HG03039 (cell line): ENCODE measurements at regions not wholly inside any gene's neighbourhood (a gene's known extent, or its start where the extent isn't known, plus 50 kb on each side); places are given as distances from the start of the nearest gene placed in this dataset.
"Not testable (repeated sequence)": the region's sequence is repeated elsewhere in the genome, so short reads cannot be mapped to it uniquely, and the experiment has no call there.

ENCODE experiments used
- ATAC-seq: cut with Tn5 transposase; IDR thresholded peaks from one replicate; pipeline ENCODE4 v1.9.1; 2021; ENCODE audit warnings: mild to moderate bottlenecking, moderate library complexity; ENCODE audit not compliant: unreplicated experiment

DNA sequence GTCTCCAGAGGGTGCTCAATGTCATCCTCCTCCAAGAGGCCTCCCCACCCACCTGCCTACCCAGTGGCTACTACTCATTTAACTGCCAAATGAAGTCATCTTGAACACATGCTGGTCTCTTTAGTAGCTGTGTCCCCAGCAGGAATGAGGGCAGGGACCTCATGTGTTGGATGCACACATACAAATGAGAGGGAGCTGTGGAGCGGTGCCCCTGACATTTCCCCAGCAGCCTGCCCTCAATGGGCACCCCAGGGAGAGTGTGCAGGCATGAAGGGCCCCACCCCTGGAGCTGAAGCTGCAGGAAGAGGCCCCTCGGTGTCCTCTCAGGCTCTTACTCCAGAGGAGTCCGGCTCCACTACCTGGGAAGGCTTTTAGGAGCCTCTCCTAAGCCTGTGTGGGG is 1322.7 kb downstream of the UQCRFS1 start:
- ATAC-seq: no peak

DNA sequence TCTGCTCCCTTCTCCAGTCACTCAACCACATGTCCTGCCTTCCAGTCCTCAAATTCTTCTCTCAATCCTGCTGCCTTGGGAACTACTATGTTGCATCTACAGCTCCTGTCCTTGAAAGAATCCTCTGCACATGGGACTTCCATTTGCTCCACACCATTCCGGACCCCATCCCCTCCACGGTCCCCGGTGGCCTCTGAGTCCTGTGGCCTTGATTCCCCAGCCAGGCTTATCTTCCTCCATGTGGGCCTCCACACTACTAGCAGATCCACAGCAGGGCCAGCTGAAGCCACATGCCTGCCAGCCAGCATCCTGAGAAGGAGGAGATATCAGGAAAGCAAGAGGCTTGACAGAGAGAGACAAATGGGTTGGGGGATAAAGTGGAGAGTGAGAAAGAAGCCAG is 1323.8 kb downstream of the UQCRFS1 start:
- ATAC-seq: no peak

DNA sequence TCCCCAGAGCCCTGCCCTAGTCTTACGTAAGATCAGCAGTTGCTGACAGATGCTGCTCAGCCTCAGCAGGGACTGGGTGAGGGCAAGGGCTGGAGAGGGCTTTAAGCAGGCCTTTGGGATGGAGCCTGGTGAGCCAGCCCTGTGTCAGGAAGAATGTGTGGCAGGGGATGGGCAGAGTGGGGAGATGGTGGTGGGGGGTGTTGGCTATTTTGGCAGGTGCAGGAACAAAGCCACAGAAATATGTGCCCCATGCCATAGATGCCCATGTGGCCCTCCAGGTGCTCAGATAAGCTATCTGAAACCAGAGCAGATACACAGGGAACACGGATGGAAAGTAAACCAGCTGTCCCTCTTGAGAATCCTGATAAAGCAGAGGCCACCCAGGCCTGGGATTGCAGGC is 1325.0 kb downstream of the UQCRFS1 start:
- ATAC-seq: no peak

DNA sequence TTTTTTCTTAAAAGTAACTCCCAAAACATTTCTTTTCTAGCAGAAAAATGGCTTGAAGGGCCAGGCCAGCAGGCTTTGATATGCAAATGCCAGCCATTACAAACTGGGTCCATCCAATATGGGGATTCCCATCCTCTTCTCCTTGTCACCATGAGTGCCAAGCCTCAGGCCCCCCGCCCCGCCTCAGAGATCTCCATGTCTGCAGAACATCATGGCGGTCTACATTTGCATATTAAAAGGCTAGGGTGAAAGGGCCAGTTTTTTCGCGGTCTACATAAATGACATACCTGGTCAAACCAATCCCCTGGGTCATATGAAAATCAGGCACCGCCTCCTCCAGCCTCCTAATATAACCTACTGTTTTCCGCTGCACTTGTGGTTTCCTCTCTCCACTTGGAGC is 1327.6 kb downstream of the UQCRFS1 start:
- ATAC-seq: no peak

DNA sequence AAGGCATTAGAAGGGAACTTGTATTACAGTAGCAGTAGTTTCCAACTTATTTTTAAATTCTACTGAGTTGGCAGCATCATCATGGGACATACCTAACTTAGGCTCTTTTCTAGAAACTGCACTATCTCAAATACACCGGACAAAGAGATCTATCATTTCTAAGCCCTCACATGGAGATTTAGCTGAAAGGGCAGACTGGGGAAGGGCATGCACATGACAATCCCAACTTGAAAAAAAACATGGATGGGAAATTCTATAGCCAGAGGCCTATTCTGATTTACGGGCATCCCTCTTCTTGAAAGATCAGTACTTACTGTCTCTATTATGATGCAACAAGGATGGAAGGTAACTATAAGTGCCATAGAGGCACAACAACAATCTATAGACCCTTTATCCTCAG is 1328.6 kb downstream of the UQCRFS1 start:
- ATAC-seq: no peak

DNA sequence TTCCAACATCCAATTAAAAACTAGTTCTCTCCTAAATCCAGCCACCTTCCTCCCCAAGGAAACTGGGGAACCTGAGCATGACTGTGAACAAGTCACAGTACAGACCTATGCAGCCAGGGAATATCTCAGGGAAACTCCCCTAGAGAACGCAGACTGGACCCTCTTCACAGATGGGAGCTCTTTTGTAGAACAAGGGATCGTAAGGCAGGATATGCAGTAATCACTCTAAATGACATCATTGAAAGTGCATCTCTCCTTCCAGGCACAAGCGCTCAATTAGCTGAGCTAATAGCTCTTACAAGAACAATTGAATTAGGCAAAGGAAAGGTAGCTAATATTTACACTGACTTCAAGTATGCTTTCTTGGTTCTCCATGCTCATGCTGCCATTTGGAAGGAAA is 1331.7 kb downstream of the UQCRFS1 start:
- no peak for ATAC-seq

DNA sequence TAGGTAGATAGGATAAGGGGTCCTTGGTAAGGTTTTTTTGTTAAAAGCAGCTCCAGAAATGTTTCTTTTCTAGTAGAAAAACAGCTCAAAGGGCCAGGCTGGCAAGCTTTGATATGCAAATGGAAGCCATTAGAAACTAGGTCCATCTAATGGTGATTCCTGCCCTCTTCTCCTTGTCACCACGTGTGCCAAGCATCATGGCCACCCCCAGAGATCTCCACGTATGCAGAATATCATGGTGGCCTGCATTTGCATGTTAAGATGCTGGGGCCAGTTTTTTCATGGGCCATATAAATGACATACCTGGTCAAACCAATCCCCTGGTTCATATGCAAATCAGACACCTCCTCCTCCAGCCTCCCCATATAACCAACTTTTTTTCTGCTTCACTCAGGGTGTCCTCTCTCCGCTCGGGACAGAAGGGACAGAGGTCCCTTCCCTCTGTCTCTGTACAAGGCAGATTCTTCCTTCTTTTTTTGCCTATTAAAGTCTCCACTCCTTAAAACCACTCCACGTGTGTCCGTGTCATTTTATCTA is 1335.9 kb downstream of the UQCRFS1 start:
- no peak for ATAC-seq

DNA sequence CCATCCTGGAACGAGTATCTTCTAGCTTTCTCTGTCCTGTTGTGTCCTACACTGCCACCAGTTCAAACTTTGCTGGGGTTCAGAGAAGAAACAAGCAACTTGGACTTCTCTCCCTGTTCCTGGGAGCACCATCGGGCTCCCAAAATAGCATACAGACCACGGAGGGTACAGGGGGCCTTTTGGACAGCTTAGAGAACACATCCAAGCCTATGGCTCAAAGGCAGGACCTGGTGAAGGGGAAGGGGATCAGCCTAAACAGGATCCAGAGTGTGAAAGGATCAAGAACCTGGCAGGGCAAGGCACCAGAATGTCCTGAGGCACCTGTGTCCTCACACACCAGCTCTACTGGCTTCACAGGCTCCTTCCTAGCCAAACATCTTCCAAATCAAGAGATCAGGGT is 1336.5 kb downstream of the UQCRFS1 start:
- ATAC-seq: no peak

DNA sequence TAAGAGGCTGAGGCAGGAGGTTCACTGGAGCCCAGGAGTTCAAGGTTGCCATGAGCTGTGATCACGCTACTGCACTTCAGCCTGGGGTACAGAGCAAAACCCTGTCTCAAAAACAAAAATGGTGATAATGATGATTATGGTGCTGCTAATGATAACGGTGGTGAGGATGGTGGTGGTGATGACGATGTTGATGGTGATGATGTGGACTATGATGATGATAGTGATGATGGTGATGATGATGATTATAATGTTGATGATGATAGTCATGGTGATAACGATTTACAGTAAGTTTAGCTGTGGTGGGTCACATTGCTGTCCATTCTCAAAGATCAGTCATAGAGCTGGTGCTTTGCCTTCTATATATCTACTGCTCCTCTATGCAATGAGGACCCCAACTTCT is 1340.6 kb downstream of the UQCRFS1 start:
- ATAC-seq: no peak

DNA sequence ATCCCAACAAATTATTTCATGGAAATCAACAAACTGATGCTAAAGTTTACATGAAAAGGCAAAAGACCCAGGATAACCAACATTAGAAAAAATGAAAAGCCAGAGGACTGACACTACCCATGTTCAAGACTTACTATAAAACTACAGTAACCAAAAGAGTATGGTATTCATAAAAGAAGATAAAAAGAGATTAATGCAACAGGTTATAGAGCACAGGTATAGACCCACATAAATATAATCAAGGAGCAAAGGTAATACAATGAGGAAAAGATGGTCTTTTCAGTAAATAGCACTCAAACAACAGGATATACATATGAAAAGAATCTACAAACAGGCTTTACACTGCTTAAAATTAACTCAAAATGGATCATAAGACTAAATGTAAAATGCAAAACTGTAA is 1342.7 kb downstream of the UQCRFS1 start:
- no peak for ATAC-seq

DNA sequence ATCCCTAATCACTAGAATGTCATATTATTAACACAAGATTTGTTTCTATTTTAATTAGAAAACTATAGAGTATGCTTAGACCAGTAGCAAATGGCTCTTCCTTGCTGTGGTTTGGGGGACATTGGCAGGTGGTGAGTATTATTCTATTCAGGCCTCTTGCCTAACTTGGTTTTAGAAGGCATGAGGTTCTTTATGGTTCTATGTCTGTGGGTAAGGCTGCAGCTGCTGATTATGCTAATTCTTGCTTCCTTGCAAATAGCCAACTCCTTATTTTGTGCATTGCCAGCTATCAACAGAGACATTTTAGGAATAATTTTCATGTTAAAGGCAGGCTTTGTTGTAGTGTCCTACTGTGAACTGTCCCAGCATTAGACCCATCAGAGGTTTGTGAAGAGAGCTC is 1344.9 kb downstream of the UQCRFS1 start:
- ATAC-seq: no peak

DNA sequence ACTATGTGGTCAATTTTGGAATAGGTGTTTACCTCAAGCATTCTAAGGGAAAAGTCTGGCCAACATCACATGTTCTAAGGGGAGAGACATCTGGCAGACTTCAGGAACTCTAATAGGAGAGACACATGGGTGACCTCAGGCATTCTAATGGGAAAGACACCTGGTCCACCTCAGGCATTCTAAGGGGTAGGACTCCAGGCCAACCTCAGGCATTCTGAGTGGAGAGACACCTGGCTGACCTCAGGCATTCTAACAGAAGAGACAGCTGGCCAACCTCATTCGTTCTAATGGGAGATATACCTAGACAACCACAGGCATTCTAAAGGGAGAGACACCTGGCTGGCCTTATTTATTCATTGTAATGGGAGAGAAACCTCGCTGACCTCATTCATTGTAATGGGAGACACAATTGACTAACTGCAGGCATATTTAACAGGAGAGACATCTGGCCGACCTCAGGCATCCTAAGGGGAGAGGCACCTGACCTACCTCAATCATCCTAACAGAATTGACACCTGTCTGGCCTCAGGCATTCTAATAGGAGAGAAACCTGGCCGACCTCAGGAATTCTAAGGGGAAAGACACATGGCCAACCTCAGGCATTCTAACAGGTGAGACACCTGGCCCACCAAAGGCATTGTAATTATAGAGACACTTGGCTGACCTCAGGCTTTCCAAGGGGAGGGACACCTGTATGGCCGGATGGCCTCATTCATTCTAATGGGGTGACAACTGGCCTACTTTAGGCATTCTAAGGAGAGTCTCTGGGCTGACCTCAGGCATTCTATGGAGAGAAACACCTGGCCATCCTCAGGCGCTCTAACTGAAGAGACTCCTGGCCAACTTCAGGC is 1346.8 kb downstream of the UQCRFS1 start:
- ATAC-seq: no peak

DNA sequence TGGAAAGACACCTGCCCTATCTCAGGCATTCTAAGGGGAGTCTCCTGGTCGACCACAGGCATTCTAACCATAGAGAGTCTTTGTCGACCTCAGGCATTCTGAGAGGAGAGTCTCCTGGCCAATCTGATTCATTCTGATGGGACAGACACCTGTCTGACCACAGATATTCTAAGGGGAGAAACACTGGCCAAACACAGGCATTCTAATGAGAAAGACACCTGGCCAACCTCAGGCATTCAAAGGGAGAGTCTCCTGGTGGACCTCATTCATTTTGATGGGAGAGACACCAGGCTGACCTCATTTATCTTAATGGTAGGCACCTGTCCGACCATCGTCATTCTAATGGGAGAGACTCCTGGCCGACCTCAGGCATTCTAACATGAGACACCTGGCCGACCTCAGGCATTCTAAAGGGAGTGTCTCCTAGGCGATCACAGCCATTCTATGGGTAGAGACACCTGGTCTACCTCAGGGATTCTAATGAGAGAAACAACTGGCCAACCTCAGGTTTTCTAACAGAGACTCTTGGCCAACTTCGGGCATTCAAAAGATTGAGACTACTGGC is 1351.5 kb downstream of the UQCRFS1 start:
- no peak for ATAC-seq

DNA sequence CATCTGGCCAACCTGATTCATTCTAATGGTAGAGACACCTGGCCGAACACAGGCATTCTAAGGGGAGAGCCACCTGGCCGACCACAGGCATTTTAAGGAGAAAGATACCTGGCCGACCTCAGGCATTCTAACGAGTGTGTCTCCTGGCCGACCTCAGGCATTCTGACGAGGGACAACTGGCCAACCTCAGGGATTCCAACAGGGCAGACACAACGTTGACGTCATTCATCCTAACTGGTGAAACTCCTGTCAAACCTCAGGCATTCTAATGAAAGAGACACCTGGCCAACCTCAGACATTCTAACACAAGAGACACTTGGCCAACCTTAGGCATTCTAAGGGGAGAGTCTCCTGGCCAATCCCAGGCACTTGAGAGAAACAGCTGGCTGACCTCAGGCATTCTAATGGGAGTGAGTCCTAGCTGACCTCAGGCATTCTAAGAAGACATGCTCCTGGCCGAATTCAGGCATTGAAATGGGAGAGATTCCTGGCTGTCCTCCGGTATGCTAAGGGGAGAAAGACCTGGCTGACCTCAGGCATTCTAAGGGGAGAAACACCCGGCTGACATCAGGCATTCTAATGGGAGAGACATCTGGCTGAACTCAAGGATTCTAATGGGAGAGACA is 1352.5 kb downstream of the UQCRFS1 start:
- ATAC-seq: no peak

DNA sequence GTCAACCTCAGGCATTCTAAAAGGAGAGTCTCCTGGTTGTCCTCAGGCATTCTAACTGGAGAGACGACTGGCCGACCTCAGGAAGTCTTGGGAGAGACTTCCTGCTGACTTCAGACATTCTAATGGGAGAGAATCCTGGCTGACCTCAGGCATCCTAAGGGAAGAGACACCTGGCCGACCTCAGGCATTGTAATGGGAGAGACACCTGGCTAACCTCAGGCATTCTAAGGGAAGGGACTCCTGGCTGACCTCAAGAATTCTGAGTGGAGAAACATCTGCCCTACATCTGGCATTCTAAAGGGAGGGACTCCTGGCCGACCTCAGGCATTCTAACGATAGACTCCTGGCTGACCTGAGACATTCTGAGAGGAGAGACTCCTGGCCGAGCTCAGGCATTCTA is 1353.3 kb downstream of the UQCRFS1 start:
- ATAC-seq: no peak

DNA sequence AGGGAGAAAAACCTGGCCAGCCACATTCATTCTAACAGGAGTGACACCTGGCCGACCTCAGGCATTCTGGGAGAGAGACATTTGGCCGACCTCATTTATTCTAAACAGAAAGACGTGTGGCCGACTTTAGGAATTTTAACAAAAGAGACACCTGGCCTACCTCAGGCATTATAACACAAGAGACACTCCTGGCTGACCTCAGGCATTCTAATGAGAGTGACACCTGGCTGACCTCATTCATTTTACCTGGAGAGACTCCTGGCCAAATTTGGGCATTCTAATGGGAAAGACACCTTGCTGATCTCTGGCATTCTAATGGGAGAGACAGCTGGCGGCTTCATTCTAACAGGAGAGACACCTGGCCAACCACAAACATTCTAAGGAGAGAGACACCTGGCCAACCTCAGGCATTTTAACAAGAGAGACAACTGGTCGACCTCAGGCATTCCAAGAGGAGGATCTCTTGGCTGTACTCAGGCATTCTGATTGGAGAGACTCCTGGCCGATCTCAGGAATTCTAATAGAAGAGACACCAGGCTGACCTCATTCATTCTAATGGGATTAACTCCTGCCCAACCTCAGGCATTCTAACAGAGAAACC is 1353.9 kb downstream of the UQCRFS1 start:
- no peak for ATAC-seq

DNA sequence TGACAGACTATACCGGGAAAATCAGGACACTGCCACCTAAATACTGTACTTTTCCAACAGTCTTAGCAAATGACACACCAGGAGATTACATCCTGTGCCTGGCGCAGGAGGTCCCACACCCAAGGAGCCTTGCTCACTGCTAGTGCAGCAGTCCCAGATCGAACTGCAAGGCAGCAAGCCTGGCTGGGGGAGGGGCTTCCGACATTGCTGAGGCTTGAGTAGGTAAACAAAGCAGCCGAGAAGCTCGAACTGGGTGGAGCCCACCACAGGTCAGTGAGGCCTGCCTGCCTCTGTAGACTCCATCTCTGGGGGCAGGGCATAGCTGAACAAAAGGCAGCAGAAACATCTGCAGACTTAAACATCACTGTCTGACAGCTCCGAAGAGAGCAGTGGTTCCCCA is 1360.0 kb downstream of the UQCRFS1 start:
- ATAC-seq: not testable (repeated sequence)

DNA sequence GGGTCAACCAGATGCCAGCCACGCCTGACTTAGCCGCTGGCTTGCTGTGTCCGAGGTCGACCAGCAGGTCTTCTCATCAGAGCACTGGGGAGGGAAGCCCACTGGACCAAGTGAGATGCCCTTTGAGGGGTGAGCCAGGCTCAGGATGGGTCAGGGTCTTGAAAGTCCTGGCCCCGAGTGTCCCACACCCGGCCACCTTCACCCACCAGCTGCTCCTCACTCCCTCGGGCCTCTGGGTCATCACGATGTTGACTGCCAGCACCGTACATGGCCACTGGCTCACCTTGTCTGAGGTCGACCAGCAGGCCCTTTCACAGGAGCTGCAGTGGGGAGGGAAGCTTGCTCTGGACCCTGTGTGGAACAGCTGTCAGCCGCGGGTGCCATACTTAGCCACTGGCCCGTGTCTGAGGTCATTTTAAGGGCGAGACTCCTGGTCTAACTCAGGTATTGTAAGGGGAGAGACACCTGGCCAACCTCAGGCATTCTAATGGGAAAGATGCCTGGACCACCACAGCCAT is 1361.3 kb downstream of the UQCRFS1 start:
- ATAC-seq: no peak

DNA sequence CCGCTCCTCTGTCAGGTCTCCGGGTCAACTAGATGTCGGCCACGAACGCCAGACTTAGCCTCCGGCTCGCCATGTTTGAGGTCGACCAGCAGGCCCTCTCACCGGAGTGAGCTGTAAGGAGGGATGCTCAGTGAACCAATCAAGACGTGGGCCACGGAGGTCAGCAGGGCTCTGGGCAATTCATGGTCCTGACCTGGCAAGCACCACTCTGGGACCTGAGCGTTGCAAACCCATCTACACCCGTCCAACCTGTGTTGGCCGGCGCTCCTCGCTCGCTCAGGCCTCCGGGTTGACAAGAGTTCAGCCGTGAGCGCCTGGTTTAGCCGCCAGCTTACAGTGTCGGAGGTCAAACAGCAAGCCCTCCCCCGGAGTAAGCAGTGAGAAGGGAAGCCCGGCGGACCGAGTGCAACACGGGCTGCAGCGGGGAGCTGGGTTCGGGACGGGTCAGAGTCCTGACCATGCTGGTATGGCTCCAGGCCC is 1361.9 kb downstream of the UQCRFS1 start:
- no peak for ATAC-seq

DNA sequence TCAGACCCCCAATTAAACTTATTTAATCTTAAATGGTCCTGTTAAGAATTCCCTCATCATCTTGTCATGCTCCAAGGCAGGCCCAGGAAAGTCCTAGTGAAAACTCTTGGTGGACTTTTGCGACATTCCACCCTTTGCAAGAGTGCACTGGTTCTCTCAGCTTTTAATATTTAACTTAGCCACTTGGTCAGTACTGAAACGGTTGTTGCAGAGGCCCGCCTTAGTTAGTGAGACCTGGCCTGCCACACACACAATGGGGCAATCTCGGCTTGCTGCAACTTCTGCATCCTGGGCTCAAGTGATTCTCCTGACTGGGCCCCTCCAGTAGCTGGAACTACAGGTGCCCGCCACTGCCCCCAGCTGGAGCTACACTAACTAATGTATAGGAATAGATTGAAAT is 1366.0 kb downstream of the UQCRFS1 start:
- ATAC-seq: no peak

DNA sequence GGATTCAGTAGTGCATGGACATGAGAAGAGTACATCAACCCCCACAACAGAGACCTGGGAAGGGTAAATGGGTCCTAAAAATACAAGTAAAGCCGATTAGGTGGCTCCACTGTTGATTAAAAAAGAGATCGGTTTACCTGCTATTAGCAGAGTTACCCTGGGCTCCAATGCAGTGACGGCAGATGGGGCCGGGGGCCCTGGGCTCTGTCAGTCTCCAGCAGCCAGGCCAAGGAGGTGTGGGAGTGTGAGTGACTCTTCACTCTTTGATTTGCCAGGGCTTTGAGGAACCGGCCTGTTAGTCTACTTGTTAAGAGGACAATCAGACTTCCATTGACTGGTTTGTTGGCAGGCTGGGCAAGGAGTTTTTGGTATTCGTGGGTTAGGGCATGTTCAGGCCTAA is 1368.7 kb downstream of the UQCRFS1 start:
- no peak for ATAC-seq
